HG03095 (cell line): ENCODE measurements at regions not wholly inside any gene's neighbourhood (a gene's known extent, or its start where the extent isn't known, plus 50 kb on each side); places are given as distances from the start of the nearest gene placed in this dataset.
"Not testable (repeated sequence)": the region's sequence is repeated elsewhere in the genome, so short reads cannot be mapped to it uniquely, and the experiment has no call there.

Experiments
- ATAC-seq: cut with Tn5 transposase; IDR thresholded peaks from one replicate; pipeline ENCODE4 v1.9.1; 2021; ENCODE audit warnings: moderate library complexity; ENCODE audit not compliant: unreplicated experiment

- ATAC-seq, result no peak
These were observed 220.2 kb upstream of the NBEA start for GRCh38 chr13:34721631-34722595.

GRCh38 chr13:34722922-34723321, 219.1 kb upstream of the NBEA start:
- no peak for ATAC-seq

DNA sequence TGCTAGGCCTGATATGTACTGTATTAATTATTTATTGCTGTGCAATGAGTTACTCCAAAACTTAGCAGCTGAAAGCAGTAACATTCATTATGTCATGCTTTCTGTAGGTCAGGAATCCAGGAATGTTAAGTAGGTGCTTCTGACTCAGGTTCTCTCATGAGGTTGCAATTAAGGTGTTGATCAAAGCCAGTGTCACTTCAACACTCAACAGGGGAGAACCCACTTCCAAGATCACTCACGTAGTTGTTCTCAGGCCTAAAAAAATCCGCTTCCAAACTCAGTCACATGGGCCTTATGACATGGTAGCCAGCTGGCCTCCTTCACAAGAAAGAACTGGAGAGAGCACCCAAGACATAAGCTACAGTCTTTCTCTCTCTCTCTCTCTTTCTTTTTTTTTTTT, 211.1 kb upstream of the NBEA start:
- ATAC-seq, result no peak

DNA sequence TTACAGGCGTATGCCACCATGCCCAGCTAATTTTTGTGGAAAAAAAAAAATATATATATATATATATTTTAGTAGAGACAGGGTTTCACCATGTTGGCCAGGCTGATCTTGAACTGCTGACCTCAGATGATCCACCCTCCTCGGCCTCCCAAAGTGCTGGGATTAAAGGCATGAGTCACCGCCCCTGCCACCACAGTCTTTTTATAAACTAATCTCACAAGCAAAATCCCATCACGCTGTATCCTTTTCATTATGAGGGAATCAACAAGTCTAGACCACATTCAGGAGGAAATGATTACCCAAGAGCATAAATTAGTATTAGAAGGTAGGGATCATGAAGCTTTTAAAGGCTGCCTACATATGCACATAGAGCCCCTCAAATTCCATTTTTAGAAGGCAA, 210.6 kb upstream of the NBEA start:
- ATAC-seq, result no peak

GRCh38 chr13:34733721-34734120, 208.3 kb upstream of the NBEA start:
- no peak for ATAC-seq

- ATAC-seq, result no peak
These were observed 207.1 kb upstream of the NBEA start for GRCh38 chr13:34734932-34735331.

- no peak for ATAC-seq
These were observed 203.6 kb upstream of the NBEA start for GRCh38 chr13:34738254-34738992.

DNA sequence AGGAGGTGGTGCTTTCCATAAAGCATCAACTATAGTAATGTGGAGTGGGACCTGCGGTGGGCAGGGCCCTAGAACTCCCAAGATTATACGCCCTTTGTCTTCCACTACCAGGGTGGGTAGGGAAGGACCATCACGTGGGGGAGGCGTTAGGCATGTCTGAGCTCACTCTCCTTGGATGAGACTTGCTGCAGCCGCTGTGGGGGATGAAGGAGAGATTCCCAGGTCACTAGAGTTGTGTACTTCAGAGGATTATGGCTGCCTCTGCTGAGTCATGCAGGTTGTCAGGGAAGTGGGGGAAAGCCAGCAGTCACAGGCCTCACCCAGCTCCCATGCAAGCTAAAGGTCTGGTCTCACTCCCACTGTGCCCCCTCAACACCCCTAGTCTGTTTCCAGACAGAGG, 195.0 kb upstream of the NBEA start:
- ATAC-seq, result not testable (repeated sequence)

DNA sequence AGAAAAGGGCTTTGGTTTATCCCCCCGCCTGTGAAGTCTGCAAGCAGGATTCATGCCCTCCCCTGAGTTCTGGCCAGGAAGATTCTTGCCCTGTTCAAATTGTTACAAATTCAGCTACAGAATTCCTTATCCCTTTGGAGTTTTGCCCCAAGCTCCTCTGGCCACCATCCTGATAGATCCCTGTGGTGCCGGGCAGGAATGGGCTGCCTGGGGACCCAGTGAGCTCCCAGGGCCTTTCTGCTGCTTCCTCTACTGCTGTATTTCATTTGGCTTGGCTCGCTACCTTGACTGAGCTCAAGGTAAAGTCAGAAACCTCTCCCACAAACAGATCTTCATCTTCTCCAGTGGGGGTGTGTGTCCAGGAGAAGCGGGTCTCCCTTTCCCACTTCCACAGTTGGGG, 194.6 kb upstream of the NBEA start:
- no peak for ATAC-seq

- no peak for ATAC-seq
These were observed 194.0 kb upstream of the NBEA start for GRCh38 chr13:34748073-34748472.

- no peak for ATAC-seq
These were observed 193.5 kb upstream of the NBEA start for GRCh38 chr13:34748596-34748995.

DNA sequence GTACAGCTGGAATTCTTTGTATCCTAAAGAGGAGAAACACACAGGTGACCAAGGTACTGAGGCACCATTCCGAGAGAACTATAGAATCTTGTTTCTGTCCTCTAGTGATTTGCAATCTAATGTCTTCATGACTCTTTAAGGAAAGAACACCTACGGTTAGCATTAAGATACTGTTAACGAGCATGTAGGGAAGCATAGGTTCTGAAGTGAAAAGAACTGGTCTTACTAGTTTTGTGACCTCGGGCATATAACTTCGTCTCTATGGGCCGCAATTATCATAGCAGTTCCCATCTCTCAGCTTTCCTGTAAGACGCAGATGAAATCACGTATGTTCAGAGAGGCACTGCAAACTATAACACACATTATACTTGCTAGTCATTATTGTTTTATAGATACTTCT, 193.0 kb upstream of the NBEA start:
- no peak for ATAC-seq

- no peak for ATAC-seq
These were observed 191.8 kb upstream of the NBEA start for GRCh38 chr13:34750078-34750931.

DNA sequence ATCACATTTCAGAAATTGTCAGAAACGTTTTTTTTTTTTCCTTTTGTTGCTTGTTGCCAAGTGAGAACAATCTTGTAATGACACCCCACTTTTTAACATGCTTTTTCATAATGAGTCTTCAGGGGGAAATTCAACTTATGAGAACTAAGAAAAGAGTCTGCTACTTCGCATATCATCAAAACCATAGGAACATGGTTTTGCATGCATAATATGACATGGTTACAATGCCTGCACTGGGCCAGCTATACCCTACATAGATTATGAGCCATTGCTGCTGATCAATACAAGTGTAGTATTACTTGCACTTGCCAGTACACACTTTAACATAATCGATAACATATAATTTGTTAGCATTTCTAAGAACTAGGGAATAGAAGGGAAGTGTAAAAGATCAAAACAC, 191.0 kb upstream of the NBEA start:
- ATAC-seq, result no peak

DNA sequence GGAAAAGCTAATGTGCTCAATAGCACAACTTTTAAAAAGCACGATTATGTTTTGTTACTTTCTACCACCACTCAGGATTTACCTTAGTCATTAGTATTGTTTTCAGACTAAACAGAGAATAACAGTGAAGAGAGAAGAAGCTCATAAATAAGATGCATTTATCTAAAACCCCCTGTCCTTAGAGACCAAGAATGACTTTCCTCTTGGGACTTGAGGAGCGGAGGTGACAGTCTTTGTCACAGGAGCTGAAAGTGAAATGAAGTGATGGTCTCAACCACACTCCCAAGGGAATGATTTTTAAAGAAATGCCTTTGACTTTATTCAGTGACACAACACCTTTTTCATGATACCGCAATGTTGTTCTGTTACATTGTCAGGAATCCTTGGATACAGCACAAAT, 190.6 kb upstream of the NBEA start:
- no peak for ATAC-seq

- no peak for ATAC-seq
These were observed 189.6 kb upstream of the NBEA start for GRCh38 chr13:34752283-34752960.

DNA sequence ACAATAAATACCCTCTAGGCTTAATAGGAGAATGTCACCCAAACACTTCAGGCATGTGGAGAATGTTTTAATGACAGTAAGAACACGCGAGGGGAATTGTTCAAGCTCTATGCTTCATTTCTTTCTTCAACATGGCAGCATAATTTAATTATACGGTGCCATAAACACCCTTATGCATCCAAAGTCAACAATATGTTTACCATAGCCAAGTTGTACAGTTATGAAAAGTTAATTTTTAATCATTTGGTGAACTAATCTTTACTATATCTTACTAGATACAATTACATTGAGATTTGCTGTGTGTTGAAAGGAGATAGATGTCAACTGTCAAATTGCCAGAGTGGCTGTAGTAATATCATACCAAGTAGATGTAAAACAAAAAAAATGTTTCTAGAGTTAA, 185.9 kb upstream of the NBEA start:
- no peak for ATAC-seq

DNA sequence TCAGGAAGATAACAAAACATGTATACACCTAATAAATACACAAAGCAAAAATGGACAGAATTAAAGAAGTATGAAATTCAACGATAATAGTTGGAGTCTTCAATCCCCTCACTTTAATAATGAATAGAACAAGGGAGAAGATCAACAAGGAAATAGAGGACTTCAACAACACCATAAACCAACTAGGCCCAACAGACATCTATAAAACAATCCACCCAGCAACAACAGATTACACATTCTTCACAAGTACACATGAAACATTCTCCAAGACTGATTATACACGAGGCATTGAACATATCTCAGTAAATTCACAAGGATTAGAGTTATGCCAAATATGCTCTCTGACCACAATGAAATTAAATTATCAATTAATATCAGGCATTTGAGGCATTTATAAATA, 185.5 kb upstream of the NBEA start:
- ATAC-seq, result no peak

GRCh38 chr13:34757441-34757840, 184.6 kb upstream of the NBEA start:
- no peak for ATAC-seq

DNA sequence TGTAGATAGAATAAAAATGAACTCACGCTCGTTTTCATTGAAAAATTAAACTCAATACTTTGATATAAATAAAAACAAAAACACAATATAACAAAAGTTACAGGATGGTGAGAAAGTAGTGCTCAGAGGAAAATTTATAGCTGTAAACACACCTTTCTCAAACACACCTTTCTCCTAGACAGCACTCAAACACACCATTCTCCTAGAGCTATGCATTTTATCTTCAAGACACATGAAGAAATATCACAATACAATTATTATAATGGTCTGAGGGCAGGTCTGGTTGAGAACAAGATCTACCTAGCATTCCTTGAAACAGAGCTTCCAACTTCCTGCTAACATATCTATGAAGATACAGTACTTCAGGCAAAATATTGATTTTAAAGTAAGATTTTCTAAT, 183.4 kb upstream of the NBEA start:
- no peak for ATAC-seq

- ATAC-seq, result no peak
These were observed 179.8 kb upstream of the NBEA start for GRCh38 chr13:34762312-34762711.
